HCT116 (cell line): ENCODE measurements at regions not wholly inside any gene's neighbourhood (a gene's known extent, or its start where the extent isn't known, plus 50 kb on each side); places are given as distances from the start of the nearest gene placed in this dataset.

Experiments
- ATAC-seq: fragments of 200-7000 bp; cut with Tn5 transposase; 2 replicates; pipeline ENCODE4 v1.9.1; 2020; ENCODE audit warnings: mild to moderate bottlenecking, moderate library complexity
- BruUV-seq: library from RNA; stranded (reverse); fragments of 400-500 nt; replicated peaks from 2 replicates; lab custom pipeline; 2021; lab: Mats Ljungman, UMichigan
- CTCF ChIA-PET: fragments of 300-600 bp; sonication (Branson Sonifier 250); formaldehyde crosslinking; loops from one replicate; lab custom pipeline; 2021; ENCODE audit warnings: antibody characterized with exemption; lab: Charles Lee
- POLR2A ChIA-PET: fragments of 300-600, 350-600 bp; sonication (Branson Sonifier 250); formaldehyde crosslinking; loops from one replicate; lab custom pipeline; 2021; ENCODE audit warnings: antibody characterized with exemption; lab: Charles Lee
- RAD21 ChIA-PET, 2 experiments: fragments of 300-600 bp; sonication (Branson Sonifier 250); formaldehyde crosslinking; loops; one replicate each; lab custom pipeline; 2023; ENCODE audit warnings: low total read pairs in 2 of 2; ENCODE audit not compliant: uncharacterized antibody in 2 of 2, unreplicated experiment in 2 of 2, low non-redundant PET in 1 of 2; lab: Charles Lee
- DNase-seq: peaks from one replicate; pipeline ENCODE4 v3.0.0-alpha.2; 2010; ENCODE audit warnings: low read depth, low spot score
- H2AFZ ChIP-seq: fragments of 200-600 bp; shearing (Covaris generic), sonication (generic); 2 replicates; pipeline ENCODE4 v1.6.1; 2017; ENCODE audit warnings: low read depth, mixed run types, mixed read lengths, antibody characterized with exemption, low read length; ENCODE audit not compliant: poor library complexity, severe bottlenecking
- H3K27ac ChIP-seq: 2 replicates; pipeline ENCODE4 v1.5.1; 2012; ENCODE audit warnings: low read depth, low read length
- H3K27me3 ChIP-seq: fragments of 200-600 bp; sonication (generic); 2 replicates; pipeline ENCODE4 v1.6.1; 2016; ENCODE audit warnings: mixed run types, low read length, mixed read lengths; ENCODE audit not compliant: insufficient read depth
- H3K36me3 ChIP-seq, 2 experiments: fragments of 200-500 bp in 1 of 2; fragments of 200-600 bp in 1 of 2; sonication (Bioruptor generic) in 1 of 2; sonication (generic) in 1 of 2; 2 replicates each; pipeline versions ENCODE4 v1.5.1 to v1.6.1; 2014 to 2016; ENCODE audit warnings: low read length in 2 of 2, inconsistent platforms in 1 of 2, mixed read lengths in 1 of 2, mixed run types in 1 of 2; ENCODE audit not compliant: insufficient read depth in 2 of 2, control insufficient read depth in 1 of 2
- H3K4me1 ChIP-seq, 2 experiments: fragments of 200-600 bp in 1 of 2; sonication (generic) in 1 of 2; 2 replicates each; pipeline versions ENCODE4 v1.5.1 to v1.6.1; 2012 to 2017; ENCODE audit warnings: low read length in 2 of 2, inconsistent platforms in 1 of 2, mild to moderate bottlenecking in 1 of 2, mixed read lengths in 1 of 2, mixed run types in 1 of 2, moderate library complexity in 1 of 2; ENCODE audit not compliant: insufficient read depth in 2 of 2, control insufficient read depth in 1 of 2
- H3K4me2 ChIP-seq: fragments of 200-600 bp; sonication (generic); 2 replicates; pipeline ENCODE4 v1.6.1; 2017; ENCODE audit warnings: mixed run types, low read length, mixed read lengths
- H3K4me3 ChIP-seq, 2 experiments: fragments of 200-600 bp in 1 of 2; sonication (generic) in 1 of 2; replicated peaks in 1 of 2; 2 replicates each; pipeline ENCODE4 v1.5.1; 2011 to 2016; ENCODE audit warnings: low read length in 2 of 2, control low read depth in 1 of 2, low read depth in 1 of 2, mild to moderate bottlenecking in 1 of 2, mixed read lengths in 1 of 2, mixed run types in 1 of 2
- H3K79me2 ChIP-seq: fragments of 200-600 bp; sonication (generic); 2 replicates; pipeline ENCODE4 v1.6.1; 2017; ENCODE audit warnings: mild to moderate bottlenecking, mixed run types, low read length, moderate library complexity, mixed read lengths; ENCODE audit not compliant: insufficient read depth
- H3K9ac ChIP-seq: fragments of 200-600 bp; sonication (generic); 2 replicates; pipeline ENCODE4 v1.6.1; 2016; ENCODE audit warnings: low read length, mixed read lengths
- H3K9me2 ChIP-seq: fragments of 200-600 bp; sonication (generic), shearing (Covaris generic); 2 replicates; pipeline ENCODE4 v1.6.1; 2017; ENCODE audit warnings: mixed run types, mild to moderate bottlenecking, moderate library complexity; ENCODE audit not compliant: insufficient read depth
- H3K9me3 ChIP-seq, 2 experiments: fragments of 200-500 bp in 1 of 2; fragments of 200-600 bp in 1 of 2; sonication (Bioruptor generic) in 1 of 2; sonication (generic) in 1 of 2; 2 replicates each; pipeline ENCODE4 v1.6.1; 2014 to 2017; ENCODE audit warnings: low read length in 2 of 2, mixed read lengths in 2 of 2, inconsistent platforms in 1 of 2, low read depth in 1 of 2, mild to moderate bottlenecking in 1 of 2, mixed run types in 1 of 2, moderate library complexity in 1 of 2; ENCODE audit not compliant: control insufficient read depth in 1 of 2, insufficient read depth in 1 of 2
- H4K20me1 ChIP-seq: fragments of 200-600 bp; sonication (generic), shearing (Covaris generic); 2 replicates; pipeline ENCODE4 v1.6.1; 2017; ENCODE audit warnings: mixed run types, mild to moderate bottlenecking, moderate library complexity; ENCODE audit not compliant: insufficient read depth
- ATF3 ChIP-seq: IDR thresholded peaks from 2 replicates; pipeline ENCODE4 v1.6.1; 2012
- CBX3 ChIP-seq: IDR thresholded peaks from 2 replicates; pipeline ENCODE4 v1.6.1; 2012; ENCODE audit warnings: low read depth
- CEBPB ChIP-seq: IDR thresholded peaks from 2 replicates; pipeline ENCODE4 v1.6.1; 2012; ENCODE audit warnings: low read depth
- EGR1 ChIP-seq: IDR thresholded peaks from 2 replicates; pipeline ENCODE4 v1.6.1; 2012; ENCODE audit warnings: low read depth
- ELF1 ChIP-seq: IDR thresholded peaks from 2 replicates; pipeline ENCODE4 v1.6.1; 2012; ENCODE audit warnings: low read depth, borderline replicate concordance
- EZH2 ChIP-seq: fragments of 200-600 bp; sonication (generic); IDR thresholded peaks from 2 replicates; pipeline ENCODE4 v1.6.1; 2017; ENCODE audit warnings: antibody characterized with exemption, mixed run types
- FOSL1 ChIP-seq: IDR thresholded peaks from 2 replicates; pipeline ENCODE4 v1.6.1; 2012; ENCODE audit warnings: low read depth
- MAX ChIP-seq: IDR thresholded peaks from 2 replicates; pipeline ENCODE4 v1.6.1; 2012
- POLR2A ChIP-seq: IDR thresholded peaks from 2 replicates; pipeline ENCODE4 v1.7.0; 2011; ENCODE audit warnings: borderline replicate concordance; ENCODE audit not compliant: insufficient read depth, insufficient read length; ENCODE audit errors: extremely low read depth
- POLR2AphosphoS5 ChIP-seq: IDR thresholded peaks from 2 replicates; pipeline ENCODE4 v1.6.1; 2011; ENCODE audit warnings: mild to moderate bottlenecking, low read depth, low read length, moderate library complexity
- SIN3A ChIP-seq: IDR thresholded peaks from 2 replicates; pipeline ENCODE4 v1.6.1; 2012; ENCODE audit warnings: low read depth
- SP1 ChIP-seq: IDR thresholded peaks from 2 replicates; pipeline ENCODE4 v1.6.1; 2012; ENCODE audit warnings: low read depth
- SRF ChIP-seq: IDR thresholded peaks from 2 replicates; pipeline ENCODE4 v1.6.1; 2012; ENCODE audit warnings: low read depth
- ZBTB33 ChIP-seq: IDR thresholded peaks from 2 replicates; pipeline ENCODE4 v1.6.1; 2011; ENCODE audit warnings: mild to moderate bottlenecking, low read length, moderate library complexity; ENCODE audit not compliant: insufficient replicate concordance; ENCODE audit errors: extremely low read depth
- ZFX ChIP-seq: fragments of 450-650 bp; IDR thresholded peaks from 2 replicates; pipeline ENCODE4 v1.6.1; 2017
- intact Hi-C: fragments of 100-400 bp; cut with micrococcal nuclease; formaldehyde crosslinking; loops from 2 replicates; pipeline ENCODE4 v1.10.0; 2022
- TF ChIP-seq, protein P1 (sequence below), 3 experiments: fragments of 200-600 bp in 1 of 3; sonication (generic) in 1 of 3; IDR thresholded peaks in 2 of 3; conservative IDR thresholded peaks in 1 of 3; 2 replicates each; pipeline ENCODE4 v1.5.1; 2012 to 2017; ENCODE audit warnings: low read depth in 2 of 3, low read length in 2 of 3, antibody characterized with exemption in 1 of 3, borderline replicate concordance in 1 of 3, control low read depth in 1 of 3, mild to moderate bottlenecking in 1 of 3, mixed read lengths in 1 of 3, mixed run types in 1 of 3, moderate library complexity in 1 of 3; ENCODE audit not compliant: insufficient read depth in 1 of 3

- no peak overlapping the region for H3K4me2 ChIP-seq
- no peaks in the 10 kb centered on the region for H3K9me2 ChIP-seq
- TF ChIP-seq EGR1 (no peak), CBX3 (no peak), SP1 (no peak), ZFX (no peak), EZH2 (no peak), MAX (no peak)
- ChIA-PET RAD21 (no interaction called here), CTCF (no interaction called here), POLR2A (no interaction called here)
- H3K79me2 ChIP-seq = no peaks in the 10 kb centered on the region
- no peaks in the 10 kb centered on the region for H4K20me1 ChIP-seq
- H2AFZ ChIP-seq = no peak overlapping the region
- BruUV-seq = no TSS peak
- no peaks in the 10 kb centered on the region for H3K27me3 ChIP-seq
- DNase-seq (no peak), ATAC-seq (0 out of 2 replicates have a peak, but pooled peaks have one; percentile 14)
- H3K4me3 ChIP-seq = no peak overlapping the region
- H3K4me1 ChIP-seq = no peaks in the 10 kb centered on the region
- H3K36me3 ChIP-seq = no peaks in the 10 kb centered on the region
- intact Hi-C loops = no loop called here
- H3K27ac ChIP-seq = no peak overlapping the region; the same call in 1 of the 2 replicates
- H3K9ac ChIP-seq = no peak overlapping the region
- H3K9me3 ChIP-seq = no peaks in the 10 kb centered on the region; a peak in 1 of 4 replicates
Measured at GRCh38 chr2:129914538-129915302, 64.7 kb upstream of the RAB6C start.

GRCh38 chr2:129915303-129915840, 64.1 kb upstream of the RAB6C start:
- BruUV-seq = no TSS peak
- no peaks in the 10 kb centered on the region for H3K4me1 ChIP-seq
- DNase-seq (no peak), ATAC-seq (0 out of 2 replicates have a peak, but pooled peaks have one; percentile 14)
- H2AFZ ChIP-seq = no peak overlapping the region
- no peaks in the 10 kb centered on the region; a peak in 1 of 4 replicates for H3K9me3 ChIP-seq
- RAD21 ChIA-PET = no interaction called here
- TF ChIP-seq MAX (no peak), ZFX (no peak), ATF3 (no peak), SRF (no peak), FOSL1 (no peak), POLR2AphosphoS5 (no peak), EGR1 (no peak), ELF1 (no peak), SIN3A (no peak), POLR2A (no peak), CEBPB (no peak), ZBTB33 (no peak)
- TF ChIP-seq, protein P1, sequence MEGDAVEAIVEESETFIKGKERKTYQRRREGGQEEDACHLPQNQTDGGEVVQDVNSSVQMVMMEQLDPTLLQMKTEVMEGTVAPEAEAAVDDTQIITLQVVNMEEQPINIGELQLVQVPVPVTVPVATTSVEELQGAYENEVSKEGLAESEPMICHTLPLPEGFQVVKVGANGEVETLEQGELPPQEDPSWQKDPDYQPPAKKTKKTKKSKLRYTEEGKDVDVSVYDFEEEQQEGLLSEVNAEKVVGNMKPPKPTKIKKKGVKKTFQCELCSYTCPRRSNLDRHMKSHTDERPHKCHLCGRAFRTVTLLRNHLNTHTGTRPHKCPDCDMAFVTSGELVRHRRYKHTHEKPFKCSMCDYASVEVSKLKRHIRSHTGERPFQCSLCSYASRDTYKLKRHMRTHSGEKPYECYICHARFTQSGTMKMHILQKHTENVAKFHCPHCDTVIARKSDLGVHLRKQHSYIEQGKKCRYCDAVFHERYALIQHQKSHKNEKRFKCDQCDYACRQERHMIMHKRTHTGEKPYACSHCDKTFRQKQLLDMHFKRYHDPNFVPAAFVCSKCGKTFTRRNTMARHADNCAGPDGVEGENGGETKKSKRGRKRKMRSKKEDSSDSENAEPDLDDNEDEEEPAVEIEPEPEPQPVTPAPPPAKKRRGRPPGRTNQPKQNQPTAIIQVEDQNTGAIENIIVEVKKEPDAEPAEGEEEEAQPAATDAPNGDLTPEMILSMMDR (IDR thresholded peaks at IDR 0.05 in 2 of 3, conservative IDR thresholded peaks at IDR 0.05 in 1 of 3; ENCODE audit: borderline replicate concordance in 1 of 3, insufficient read depth in 1 of 3, low read depth in 2 of 3, low read length in 2 of 3) = no peak
- POLR2A ChIA-PET = no interaction called here
- no peak overlapping the region for H3K4me2 ChIP-seq
- no peaks in the 10 kb centered on the region for H3K27me3 ChIP-seq
- intact Hi-C loops = no loop called here
- H3K9ac ChIP-seq = no peak overlapping the region
- no peaks in the 10 kb centered on the region for H3K36me3 ChIP-seq
- no peak overlapping the region; the same call in 1 of the 2 replicates for H3K27ac ChIP-seq
- no peaks in the 10 kb centered on the region for H3K9me2 ChIP-seq
- CTCF ChIA-PET = no interaction called here
- H3K79me2 ChIP-seq = no peaks in the 10 kb centered on the region
- no peak overlapping the region for H3K4me3 ChIP-seq
- no peaks in the 10 kb centered on the region for H4K20me1 ChIP-seq
